Peyer's patch (tissue), 4 donors: ENCODE measurements at regions not wholly inside any gene's neighbourhood (a gene's known extent, or its start where the extent isn't known, plus 50 kb on each side); places are given as distances from the start of the nearest gene placed in this dataset.

Experiments
- DNase-seq, 3 donors: peaks; one replicate each; pipeline ENCODE4 v3.0.0-alpha.2; 2017 to 2019
- H3K27ac ChIP-seq, 4 donors: fragments of 200-600 bp; sonication (generic); one replicate each; pipeline ENCODE4 v1.5.1; 2016 to 2019
- H3K27me3 ChIP-seq, 2 donors: fragments of 200-600 bp; sonication (generic); one replicate each; pipeline ENCODE4 v1.5.1; 2019
- H3K36me3 ChIP-seq, 3 donors: fragments of 200-600 bp; sonication (generic); one replicate each; pipeline ENCODE4 v1.5.1; 2016 to 2019
- H3K4me1 ChIP-seq, 4 donors: fragments of 200-600 bp; sonication (generic); one replicate each; pipeline ENCODE4 v1.5.1; 2016 to 2019
- H3K4me3 ChIP-seq, 4 donors: fragments of 200-600 bp; sonication (generic); 1 replicate in 3 of 4; 2 replicates in 1 of 4; pipeline ENCODE4 v1.5.1; 2016 to 2019; ENCODE audit warnings: mild to moderate bottlenecking in 1 of 4
- H3K9me3 ChIP-seq, 4 donors: fragments of 200-600 bp; sonication (generic); one replicate each; pipeline ENCODE4 v1.5.1; 2016 to 2019; ENCODE audit warnings: mild to moderate bottlenecking in 1 of 4
- POLR2A ChIP-seq, 2 donors: fragments of 450-650 bp; IDR thresholded peaks; one replicate each; pipeline ENCODE4 v1.5.1; 2017; ENCODE audit warnings: antibody characterized with exemption in 2 of 2, mild to moderate bottlenecking in 2 of 2, moderate library complexity in 2 of 2
- TF ChIP-seq, protein P1 (sequence below), 6 experiments: fragments of 450-650 bp in 4 of 6; fragments of 200-600 bp in 2 of 6; sonication (generic) in 1 of 6; IDR thresholded peaks; one replicate each; pipeline ENCODE4 v1.5.1; 2017 to 2019; ENCODE audit warnings: antibody characterized with exemption in 6 of 6, mild to moderate bottlenecking in 3 of 6, moderate library complexity in 1 of 6

DNA sequence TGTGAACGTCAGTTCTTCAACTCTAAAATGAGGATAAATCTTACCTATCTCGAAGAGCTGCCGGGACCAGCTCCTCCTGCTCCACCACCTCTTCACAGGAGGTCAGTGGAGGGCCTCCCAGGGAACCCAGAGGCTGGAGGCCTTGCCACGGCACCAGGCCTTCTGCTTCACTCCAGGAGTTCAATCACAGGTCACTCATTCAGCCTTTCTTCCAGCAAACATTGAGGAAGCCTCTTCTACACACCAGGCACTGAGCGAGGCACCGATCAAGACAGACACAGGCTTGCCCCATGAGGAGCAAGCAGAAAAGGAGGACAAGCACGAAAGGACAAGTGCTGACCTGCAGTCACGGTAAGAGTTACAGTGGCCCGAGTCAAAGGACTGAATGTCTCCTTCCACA, 64.8 kb upstream of the WNT11 start:
- no peak overlapping the region for H3K4me3 ChIP-seq
- no peak for DNase-seq
- H3K9me3 ChIP-seq = no peaks in the 10 kb centered on the region
- TF ChIP-seq, protein P1, sequence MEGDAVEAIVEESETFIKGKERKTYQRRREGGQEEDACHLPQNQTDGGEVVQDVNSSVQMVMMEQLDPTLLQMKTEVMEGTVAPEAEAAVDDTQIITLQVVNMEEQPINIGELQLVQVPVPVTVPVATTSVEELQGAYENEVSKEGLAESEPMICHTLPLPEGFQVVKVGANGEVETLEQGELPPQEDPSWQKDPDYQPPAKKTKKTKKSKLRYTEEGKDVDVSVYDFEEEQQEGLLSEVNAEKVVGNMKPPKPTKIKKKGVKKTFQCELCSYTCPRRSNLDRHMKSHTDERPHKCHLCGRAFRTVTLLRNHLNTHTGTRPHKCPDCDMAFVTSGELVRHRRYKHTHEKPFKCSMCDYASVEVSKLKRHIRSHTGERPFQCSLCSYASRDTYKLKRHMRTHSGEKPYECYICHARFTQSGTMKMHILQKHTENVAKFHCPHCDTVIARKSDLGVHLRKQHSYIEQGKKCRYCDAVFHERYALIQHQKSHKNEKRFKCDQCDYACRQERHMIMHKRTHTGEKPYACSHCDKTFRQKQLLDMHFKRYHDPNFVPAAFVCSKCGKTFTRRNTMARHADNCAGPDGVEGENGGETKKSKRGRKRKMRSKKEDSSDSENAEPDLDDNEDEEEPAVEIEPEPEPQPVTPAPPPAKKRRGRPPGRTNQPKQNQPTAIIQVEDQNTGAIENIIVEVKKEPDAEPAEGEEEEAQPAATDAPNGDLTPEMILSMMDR (IDR thresholded peaks at IDR 0.05) = no peak
- TF ChIP-seq POLR2A (IDR thresholded peaks at IDR 0.05) = no peak
- no peak overlapping the region for H3K27ac ChIP-seq
- H3K36me3 ChIP-seq = no peaks in the 10 kb centered on the region
- no peaks in the 10 kb centered on the region for H3K4me1 ChIP-seq
- no peaks in the 10 kb centered on the region for H3K27me3 ChIP-seq

DNA sequence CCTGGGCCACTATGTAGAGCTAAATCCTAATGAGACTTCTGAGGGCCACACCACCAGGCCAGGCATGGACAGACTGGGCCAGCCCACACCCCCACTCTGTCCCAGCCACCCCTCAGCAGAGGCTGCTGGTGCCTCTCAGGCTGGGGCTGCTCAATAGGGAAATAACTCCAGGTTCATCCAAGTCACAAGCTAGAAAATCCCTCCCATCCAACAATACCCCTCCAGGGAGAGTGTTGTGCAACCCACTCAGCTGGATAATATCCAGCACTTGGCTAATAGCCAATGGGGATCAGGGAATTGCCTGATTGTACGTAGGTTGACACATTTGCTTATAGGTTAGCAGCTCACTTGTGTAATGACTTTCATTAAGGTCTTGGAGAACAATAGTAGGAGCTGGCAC, 64.1 kb upstream of the WNT11 start:
- Histone ChIP-seq H3K4me1 (no peaks in the 10 kb centered on the region), H3K9me3 (no peaks in the 10 kb centered on the region), H3K36me3 (no peaks in the 10 kb centered on the region), H3K27me3 (no peaks in the 10 kb centered on the region), H3K4me3 (no peak overlapping the region), H3K27ac (peak overlapping the region in 1 of 4 donors; percentile 7)
- no peak for TF ChIP-seq POLR2A (IDR thresholded peaks at IDR 0.05)
- TF ChIP-seq, protein P1 (IDR thresholded peaks at IDR 0.05) = no peak
- DNase-seq = no peak

DNA sequence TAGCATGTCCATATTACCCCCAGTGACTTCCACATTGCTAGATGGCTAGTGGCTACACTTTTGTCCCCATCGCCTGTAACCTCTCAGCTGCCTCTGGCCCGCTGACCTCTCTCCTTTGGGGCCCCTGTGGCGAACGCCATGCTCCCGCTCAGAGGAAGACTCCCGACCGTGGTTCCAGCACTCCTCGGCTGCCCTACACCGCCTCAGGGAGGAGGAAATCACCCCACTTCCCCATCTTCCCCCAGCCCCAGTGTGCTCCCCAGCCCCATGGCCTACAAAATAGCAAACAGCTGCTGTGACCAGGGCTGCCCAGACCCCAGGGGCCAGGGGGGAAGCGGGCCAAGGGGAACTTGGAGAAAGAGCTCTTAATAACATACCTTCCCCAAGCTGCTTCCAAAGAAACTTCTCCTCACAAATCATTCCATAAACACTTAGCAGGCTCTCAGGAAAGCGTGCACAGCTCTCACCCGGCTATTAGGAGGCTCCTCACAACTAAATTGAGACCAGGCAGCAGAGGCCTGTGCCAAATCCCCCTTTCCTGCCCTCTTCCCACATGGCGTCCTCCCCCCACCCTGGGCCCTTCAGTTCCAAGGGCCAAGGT, 63.5 kb upstream of the WNT11 start:
- no peaks in the 10 kb centered on the region for H3K36me3 ChIP-seq
- no peaks in the 10 kb centered on the region for H3K4me1 ChIP-seq
- H3K27ac ChIP-seq = peak overlapping the region in 1 of 4 donors; percentile 7
- no peaks in the 10 kb centered on the region for H3K9me3 ChIP-seq
- H3K4me3 ChIP-seq = no peak overlapping the region
- H3K27me3 ChIP-seq = no peaks in the 10 kb centered on the region
- DNase-seq = no peak
- no peak for TF ChIP-seq POLR2A (IDR thresholded peaks at IDR 0.05)
- TF ChIP-seq, protein P1 (IDR thresholded peaks at IDR 0.05) = no peak

DNA sequence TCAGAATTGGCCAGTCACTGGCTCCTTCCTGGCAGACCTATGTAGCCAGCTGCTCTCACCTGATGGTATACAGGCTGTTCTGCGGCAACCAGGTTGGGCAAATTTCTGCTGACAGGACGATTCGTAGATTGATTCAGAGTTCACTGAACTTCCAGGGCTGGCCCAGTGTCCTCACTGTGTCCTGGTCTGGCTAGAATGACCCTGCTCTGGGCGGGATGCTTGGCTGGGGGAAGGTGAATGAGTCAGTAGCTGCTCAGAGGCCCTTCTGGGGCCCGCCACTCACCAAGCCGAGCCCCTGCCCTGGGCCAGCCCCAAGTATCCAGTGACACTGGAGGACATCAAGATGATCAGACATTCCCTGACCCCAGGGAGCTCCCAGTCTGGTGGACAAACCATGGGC, 62.9 kb upstream of the WNT11 start:
- TF ChIP-seq, protein P1 (IDR thresholded peaks at IDR 0.05) = no peak
- TF ChIP-seq POLR2A (IDR thresholded peaks at IDR 0.05) = no peak
- no peak for DNase-seq
- Histone ChIP-seq H3K27ac (no peak overlapping the region), H3K9me3 (no peaks in the 10 kb centered on the region), H3K4me1 (no peaks in the 10 kb centered on the region), H3K27me3 (no peaks in the 10 kb centered on the region), H3K36me3 (no peaks in the 10 kb centered on the region), H3K4me3 (no peak overlapping the region)

DNA sequence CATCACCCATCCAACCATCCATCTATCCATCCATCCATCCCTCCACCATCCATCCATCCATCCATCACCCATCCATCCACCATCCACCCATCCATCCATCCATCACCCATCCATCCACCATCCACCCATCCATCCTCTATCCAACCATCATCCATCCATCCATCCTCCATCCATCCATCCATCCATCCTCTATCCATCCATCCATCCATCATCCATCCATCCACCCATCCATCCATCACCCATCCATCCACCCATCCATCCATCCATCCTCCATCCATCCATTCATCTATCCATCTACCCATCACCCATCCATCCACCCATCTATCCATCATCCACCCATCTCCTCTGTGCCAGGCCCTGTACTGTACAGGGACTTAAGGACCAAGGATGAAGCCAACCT, 62.2 kb upstream of the WNT11 start:
- H3K4me1 ChIP-seq = no peaks in the 10 kb centered on the region
- no peak overlapping the region for H3K27ac ChIP-seq
- no peak for DNase-seq
- no peaks in the 10 kb centered on the region for H3K27me3 ChIP-seq
- TF ChIP-seq, protein P1 (IDR thresholded peaks at IDR 0.05) = no peak
- TF ChIP-seq POLR2A (IDR thresholded peaks at IDR 0.05) = no peak
- no peak overlapping the region for H3K4me3 ChIP-seq
- no peaks in the 10 kb centered on the region for H3K36me3 ChIP-seq
- H3K9me3 ChIP-seq = no peaks in the 10 kb centered on the region

DNA sequence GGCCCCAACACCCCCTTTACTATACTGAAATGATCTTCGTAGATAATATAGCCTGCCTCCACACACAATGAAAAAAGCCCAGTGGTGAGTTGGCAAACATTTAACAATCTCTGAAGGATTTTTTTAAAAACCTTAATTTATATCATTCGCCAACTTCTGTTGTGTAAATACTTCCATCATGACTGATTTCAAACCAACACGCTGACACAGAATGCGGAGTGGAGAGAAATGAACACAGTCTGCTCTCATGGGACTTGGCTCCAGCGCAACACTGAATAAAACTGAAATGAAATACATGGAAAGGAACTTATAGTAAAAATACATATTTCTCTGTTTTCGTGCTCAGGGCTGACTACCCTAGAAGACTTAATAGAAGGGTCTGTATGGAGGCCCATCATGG, 61.3 kb upstream of the WNT11 start:
- H3K27me3 ChIP-seq = no peaks in the 10 kb centered on the region
- no peak for TF ChIP-seq POLR2A (IDR thresholded peaks at IDR 0.05)
- TF ChIP-seq, protein P1 (IDR thresholded peaks at IDR 0.05) = no peak
- no peaks in the 10 kb centered on the region for H3K36me3 ChIP-seq
- no peak for DNase-seq
- H3K9me3 ChIP-seq = no peaks in the 10 kb centered on the region
- H3K4me1 ChIP-seq = no peaks in the 10 kb centered on the region
- peak overlapping the region in 1 of 4 donors; percentile 45 for H3K27ac ChIP-seq
- no peak overlapping the region for H3K4me3 ChIP-seq
